Upper lobe of left lung (tissue), 4 donors: ENCODE measurements at regions not wholly inside any gene's neighbourhood (a gene's known extent, or its start where the extent isn't known, plus 50 kb on each side); places are given as distances from the start of the nearest gene placed in this dataset.

Experiments used
- CTCF ChIP-seq, 6 experiments: fragments of 450-650 bp in 4 of 6; fragments of 200-600 bp in 2 of 6; sonication (generic) in 2 of 6; IDR thresholded peaks; one replicate each; pipeline ENCODE4 v1.5.1; 2016 to 2019; ENCODE audit warnings: antibody characterized with exemption in 6 of 6
- POLR2A ChIP-seq, 4 donors: fragments of 450-650 bp; IDR thresholded peaks; one replicate each; pipeline ENCODE4 v1.5.1; 2016 to 2017; ENCODE audit warnings: antibody characterized with exemption in 4 of 4, mild to moderate bottlenecking in 2 of 4
- POLR2AphosphoS5 ChIP-seq, 2 donors: sonication (generic); formaldehyde crosslinking; IDR thresholded peaks; one replicate each; pipeline ENCODE4 v1.5.1; 2017; ENCODE audit warnings: antibody characterized with exemption in 2 of 2

- TF ChIP-seq POLR2A (IDR thresholded peaks at IDR 0.05) (no peak), POLR2AphosphoS5 (IDR thresholded peaks at IDR 0.05) (no peak), CTCF (IDR thresholded peaks at IDR 0.05) (no peak)
Measured at GRCh38 chr11:122319691-122320620, 203.9 kb upstream of the BLID start.
